GM23338 (cell line): ENCODE measurements at regions not wholly inside any gene's neighbourhood (a gene's known extent, or its start where the extent isn't known, plus 50 kb on each side); places are given as distances from the start of the nearest gene placed in this dataset.

Experiments
- CREB1 ChIP-seq: fragments of 250-450 bp; sonication (Bioruptor Pico); IDR thresholded peaks from 2 replicates; pipeline ENCODE4 v1.5.0; 2020; ENCODE audit warnings: low read depth, mild to moderate bottlenecking, moderate library complexity
- CTCF ChIP-seq, 2 experiments: fragments of 200-600 bp in 1 of 2; sonication (generic) in 1 of 2; conservative IDR thresholded peaks; 2 replicates each; pipeline versions ENCODE4 v1.5.1 to v1.6.1; 2016 to 2017; ENCODE audit warnings: antibody characterized with exemption in 2 of 2, low read depth in 2 of 2, mild to moderate bottlenecking in 2 of 2, moderate library complexity in 1 of 2
- EZH2 ChIP-seq: fragments of 200-600 bp; sonication (generic); IDR thresholded peaks from one replicate; pipeline ENCODE4 v1.8.0; 2017; ENCODE audit warnings: antibody characterized with exemption, mild to moderate bottlenecking, low read depth; ENCODE audit not compliant: unreplicated experiment
- REST ChIP-seq: IDR thresholded peaks from one replicate; pipeline ENCODE4 v1.6.1; 2018; ENCODE audit warnings: antibody characterized with exemption; ENCODE audit not compliant: unreplicated experiment

DNA sequence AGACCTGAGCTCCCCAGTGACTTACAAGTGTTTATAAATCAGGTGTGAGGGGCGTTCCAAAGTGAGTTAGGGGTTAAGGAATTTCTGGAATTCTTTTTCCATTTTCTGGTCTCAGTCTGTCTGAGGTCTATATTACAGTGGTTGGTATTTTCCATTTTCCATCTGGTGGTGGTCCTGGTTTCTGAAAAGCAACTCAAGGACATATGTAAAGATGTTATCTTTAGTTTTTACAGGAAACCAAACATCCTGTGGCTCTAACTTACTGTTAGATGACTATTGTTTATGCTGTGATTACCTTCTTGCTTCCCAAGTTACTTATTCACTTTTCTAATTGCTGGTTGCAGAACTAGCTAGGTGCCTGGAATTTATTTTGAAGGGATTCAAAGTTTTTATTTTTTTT is 53.5 kb upstream of the IL21 start:
- TF ChIP-seq CTCF (conservative IDR thresholded peaks at IDR 0.05; ENCODE audit: low read depth in 2 of 2): no peak
- no peak for TF ChIP-seq CREB1 (CRISPR knock-in tag)
- no peak for TF ChIP-seq EZH2
- no peak for TF ChIP-seq REST
